Endodermal cell (in vitro differentiated cells): ENCODE measurements at regions not wholly inside any gene's neighbourhood (a gene's known extent, or its start where the extent isn't known, plus 50 kb on each side); places are given as distances from the start of the nearest gene placed in this dataset.
"Not testable (repeated sequence)": the region's sequence is repeated elsewhere in the genome, so short reads cannot be mapped to it uniquely, and the experiment has no call there.

Experiments used
- DNase-seq: peaks from one replicate; pipeline ENCODE4 v3.0.0-alpha.2; 2017
- H3K27ac ChIP-seq: 2 replicates; pipeline ENCODE4 v1.5.1; 2013; ENCODE audit warnings: mild to moderate bottlenecking, low read depth, low read length, moderate library complexity
- H3K27me3 ChIP-seq: 2 replicates; pipeline ENCODE4 v1.6.1; 2013; ENCODE audit warnings: mild to moderate bottlenecking, low read length, moderate library complexity; ENCODE audit not compliant: insufficient read depth, control insufficient read depth, poor library complexity, severe bottlenecking
- H3K36me3 ChIP-seq: 2 replicates; pipeline ENCODE4 v1.7.0; 2013; ENCODE audit warnings: mild to moderate bottlenecking, low read length, moderate library complexity; ENCODE audit not compliant: control insufficient read depth, insufficient read depth
- H3K4me1 ChIP-seq: one replicate; pipeline ENCODE4 v1.7.0; 2013; ENCODE audit warnings: low read length; ENCODE audit not compliant: control insufficient read depth, insufficient read depth
- H3K4me3 ChIP-seq: 2 replicates; pipeline ENCODE4 v1.5.1; 2013; ENCODE audit warnings: mild to moderate bottlenecking, low read length, moderate library complexity
- H3K9ac ChIP-seq: 2 replicates; pipeline ENCODE4 v1.6.1; 2013; ENCODE audit warnings: mild to moderate bottlenecking, low read length, moderate library complexity; ENCODE audit not compliant: poor library complexity, severe bottlenecking; ENCODE audit errors: extremely low read depth
- H3K9me3 ChIP-seq: 2 replicates; pipeline ENCODE4 v1.6.1; 2013; ENCODE audit warnings: mild to moderate bottlenecking, low read length, moderate library complexity; ENCODE audit not compliant: control insufficient read depth
- H3K27ac Mint-ChIP-seq: 2 replicates; pipeline ENCODE4 v1.8.0; 2020; ENCODE audit warnings: mixed read lengths
- H3K27me3 Mint-ChIP-seq: 2 replicates; pipeline ENCODE4 v1.8.0; 2021; ENCODE audit warnings: mild to moderate bottlenecking, mixed read lengths; ENCODE audit not compliant: insufficient read depth
- H3K36me3 Mint-ChIP-seq: 2 replicates; pipeline ENCODE4 v1.8.0; 2020; ENCODE audit warnings: low read depth, mixed read lengths
- H3K4me1 Mint-ChIP-seq: 2 replicates; pipeline ENCODE4 v1.8.0; 2020; ENCODE audit warnings: mixed read lengths
- H3K4me3 Mint-ChIP-seq: 2 replicates; pipeline ENCODE4 v1.8.0; 2020; ENCODE audit warnings: mild to moderate bottlenecking, moderate library complexity, mixed read lengths
- H3K9me3 Mint-ChIP-seq: 2 replicates; pipeline ENCODE4 v1.8.0; 2020; ENCODE audit warnings: mild to moderate bottlenecking, mixed read lengths
- CTCF ChIP-seq: fragments of 200-600 bp; sonication (generic); conservative IDR thresholded peaks from 2 replicates; pipeline ENCODE4 v1.5.0; 2021; ENCODE audit warnings: antibody characterized with exemption, mild to moderate bottlenecking
- WGBS, 2 experiments: methylation state at CpG; one replicate each; pipeline versions ENCODE4 v1.1.5 to v1.1.7; 2013; ENCODE audit warnings: missing lambda C conversion rate in 2 of 2, mixed read lengths in 1 of 2; ENCODE audit not compliant: insufficient coverage in 1 of 2, insufficient read length in 1 of 2; 5-methylcytosine and 5-hydroxymethylcytosine counted together

GRCh38 chr4:26056406-26056805 lies 142.4 kb downstream of the SMIM20 start:
- Histone ChIP-seq H3K27ac (no peak overlapping the region), H3K4me1 (no peaks in the 10 kb centered on the region), H3K36me3 (no peaks in the 10 kb centered on the region), H3K27me3 (no peaks in the 10 kb centered on the region), H3K9me3 (no peaks in the 10 kb centered on the region), H3K9ac (no peak overlapping the region), H3K4me3 (no peak overlapping the region)
- peaks cover 8% of the 10 kb centered on the region for H3K9me3 Mint-ChIP-seq
- H3K27me3 Mint-ChIP-seq = no peaks in the 10 kb centered on the region
- WGBS, 2 experiments = 89 to 93% methylated on average over 4 to 7 of the region's 7 CpGs
- no peak overlapping the region for H3K4me3 Mint-ChIP-seq
- no peak for TF ChIP-seq CTCF
- H3K27ac Mint-ChIP-seq = no peak overlapping the region
- no peaks in the 10 kb centered on the region for H3K4me1 Mint-ChIP-seq
- H3K36me3 Mint-ChIP-seq = no peaks in the 10 kb centered on the region
- DNase-seq = no peak

- not testable (repeated sequence) for H3K4me1 ChIP-seq, H3K36me3 Mint-ChIP-seq, H3K27ac Mint-ChIP-seq, H3K36me3 ChIP-seq, H3K4me1 Mint-ChIP-seq, H3K4me3 ChIP-seq, H3K4me3 Mint-ChIP-seq, H3K27me3 Mint-ChIP-seq, H3K9ac ChIP-seq, DNase-seq, H3K9me3 Mint-ChIP-seq, H3K27me3 ChIP-seq, H3K9me3 ChIP-seq, H3K27ac ChIP-seq
- WGBS, 2 experiments = 95% methylated on average over 3 of the region's 3 CpGs; no CpG with 5 or more reads in 1 of the 2 experiments
These were observed 143.8 kb downstream of the SMIM20 start for GRCh38 chr4:26057839-26058238.

- no peaks in the 10 kb centered on the region for H3K36me3 ChIP-seq
- H3K9me3 ChIP-seq = no peaks in the 10 kb centered on the region
- DNase-seq = no peak
- Mint-ChIP-seq H3K27ac (no peak overlapping the region), H3K36me3 (no peaks in the 10 kb centered on the region), H3K4me1 (no peaks in the 10 kb centered on the region), H3K4me3 (no peak overlapping the region), H3K27me3 (no peaks in the 10 kb centered on the region), H3K9me3 (peaks cover 8% of the 10 kb centered on the region)
- H3K4me1 ChIP-seq = no peaks in the 10 kb centered on the region
- no peak overlapping the region for H3K27ac ChIP-seq
- H3K4me3 ChIP-seq = no peak overlapping the region
- no peaks in the 10 kb centered on the region for H3K27me3 ChIP-seq
- no peak for TF ChIP-seq CTCF
- no peak overlapping the region for H3K9ac ChIP-seq
- WGBS, 2 experiments = 90 to 94% methylated on average over 7 of the region's 7 CpGs
These were observed 144.5 kb downstream of the SMIM20 start for GRCh38 chr4:26058537-26058936.
